Neural cell (in vitro differentiated cells): ENCODE measurements at regions not wholly inside any gene's neighbourhood (a gene's known extent, or its start where the extent isn't known, plus 50 kb on each side); places are given as distances from the start of the nearest gene placed in this dataset.

ENCODE experiments used
- H2AFZ ChIP-seq: fragments of 200-600, 300-800 bp; sonication (generic), shearing (Covaris generic); 2 replicates; pipeline ENCODE4 v1.6.0; 2014; ENCODE audit warnings: low read depth, mild to moderate bottlenecking, antibody characterized with exemption, low read length, moderate library complexity
- H3F3A ChIP-seq: fragments of 200-600 bp; shearing (Covaris generic); 2 replicates; pipeline ENCODE4 v1.6.1; 2016; ENCODE audit warnings: mild to moderate bottlenecking, moderate library complexity, mixed read lengths, antibody characterized with exemption, low read length; ENCODE audit not compliant: insufficient read depth, poor library complexity, severe bottlenecking
- H3K27ac ChIP-seq: fragments of 200-600, 300-800 bp; sonication (generic), shearing (Covaris generic); 2 replicates; pipeline ENCODE4 v1.5.1; 2014; ENCODE audit warnings: mild to moderate bottlenecking, low read length, moderate library complexity
- H3K27me3 ChIP-seq: fragments of 300-800, 200-600 bp; sonication (generic), shearing (Covaris generic); 2 replicates; pipeline ENCODE4 v1.6.0; 2014; ENCODE audit warnings: mild to moderate bottlenecking, low read depth, low read length, moderate library complexity; ENCODE audit not compliant: insufficient read depth
- H3K36me3 ChIP-seq: fragments of 300-800, 200-600 bp; sonication (generic), shearing (Covaris generic); 2 replicates; pipeline ENCODE4 v1.5.1; 2014; ENCODE audit warnings: mild to moderate bottlenecking, antibody characterized with exemption, low read length, moderate library complexity; ENCODE audit not compliant: insufficient read depth
- H3K4me2 ChIP-seq: fragments of 300-800, 200-600 bp; sonication (generic), shearing (Covaris generic); 2 replicates; pipeline ENCODE4 v1.6.0; 2014; ENCODE audit warnings: mild to moderate bottlenecking, low read length
- H3K4me3 ChIP-seq: fragments of 300-800, 200-600 bp; sonication (generic), shearing (Covaris generic); 2 replicates; pipeline ENCODE4 v1.5.1; 2014; ENCODE audit warnings: mild to moderate bottlenecking, low read length, moderate library complexity
- H3K79me2 ChIP-seq: fragments of 200-600 bp; shearing (Covaris generic); replicated peaks from 2 replicates; pipeline ENCODE4 v1.6.0; 2014; ENCODE audit warnings: mild to moderate bottlenecking, low read length, moderate library complexity; ENCODE audit not compliant: insufficient read depth
- H3K9ac ChIP-seq: fragments of 300-800, 200-600 bp; sonication (generic), shearing (Covaris generic); 2 replicates; pipeline ENCODE4 v1.6.1; 2016; ENCODE audit warnings: mild to moderate bottlenecking, low read length, mixed read lengths
- H3K9me2 ChIP-seq: fragments of 200-600 bp; shearing (Covaris generic); 2 replicates; pipeline ENCODE4 v1.6.1; 2016; ENCODE audit warnings: mild to moderate bottlenecking, low read length, mixed read lengths; ENCODE audit not compliant: insufficient read depth
- H3K9me3 ChIP-seq: fragments of 200-600, 300-800 bp; sonication (generic), shearing (Covaris generic); 2 replicates; pipeline ENCODE4 v1.6.1; 2016; ENCODE audit warnings: mild to moderate bottlenecking, mixed run types, low read length, moderate library complexity, mixed read lengths
- H4K20me1 ChIP-seq: fragments of 200-600 bp; shearing (Covaris generic); 2 replicates; pipeline ENCODE4 v1.6.1; 2016; ENCODE audit warnings: mild to moderate bottlenecking, mixed run types; ENCODE audit not compliant: insufficient read depth
- EP300 ChIP-seq: fragments of 450-650 bp; conservative IDR thresholded peaks from 2 replicates; pipeline ENCODE4 v1.6.1; 2014; ENCODE audit warnings: antibody characterized with exemption, mild to moderate bottlenecking, moderate library complexity; ENCODE audit not compliant: poor library complexity, severe bottlenecking
- EZH2 ChIP-seq: fragments of 200-600, 300-800 bp; shearing (Covaris generic), sonication (generic); IDR thresholded peaks from 2 replicates; pipeline ENCODE4 v1.6.1; 2014; ENCODE audit warnings: antibody characterized with exemption, low read length, borderline replicate concordance, mild to moderate bottlenecking; ENCODE audit not compliant: insufficient read depth, poor library complexity, severe bottlenecking
- MXI1 ChIP-seq: fragments of 450-650 bp; conservative IDR thresholded peaks from 2 replicates; pipeline ENCODE4 v1.6.1; 2014; ENCODE audit warnings: antibody characterized with exemption, mild to moderate bottlenecking; ENCODE audit not compliant: poor library complexity, severe bottlenecking
- POLR2AphosphoS5 ChIP-seq: IDR thresholded peaks from 2 replicates; pipeline ENCODE4 v1.6.1; 2012
- RAD21 ChIP-seq: fragments of 450-650 bp; conservative IDR thresholded peaks from 2 replicates; pipeline ENCODE4 v1.6.1; 2014; ENCODE audit warnings: antibody characterized with exemption, mild to moderate bottlenecking, moderate library complexity
- SMC3 ChIP-seq: fragments of 450-650 bp; conservative IDR thresholded peaks from 2 replicates; pipeline ENCODE4 v1.6.1; 2014; ENCODE audit warnings: antibody characterized with exemption, mild to moderate bottlenecking, moderate library complexity; ENCODE audit not compliant: poor library complexity
- TAF1 ChIP-seq: IDR thresholded peaks from 2 replicates; pipeline ENCODE4 v1.6.1; 2012; ENCODE audit warnings: low read depth
- TF ChIP-seq, protein P1 (sequence below): fragments of 450-650 bp; IDR thresholded peaks from 2 replicates; pipeline ENCODE4 v1.5.1; 2014; ENCODE audit warnings: antibody characterized with exemption, mild to moderate bottlenecking, moderate library complexity; ENCODE audit not compliant: poor library complexity, severe bottlenecking
- TF ChIP-seq, protein P2 (sequence below): IDR thresholded peaks from 2 replicates; pipeline ENCODE4 v1.6.1; 2012; ENCODE audit warnings: borderline replicate concordance

DNA sequence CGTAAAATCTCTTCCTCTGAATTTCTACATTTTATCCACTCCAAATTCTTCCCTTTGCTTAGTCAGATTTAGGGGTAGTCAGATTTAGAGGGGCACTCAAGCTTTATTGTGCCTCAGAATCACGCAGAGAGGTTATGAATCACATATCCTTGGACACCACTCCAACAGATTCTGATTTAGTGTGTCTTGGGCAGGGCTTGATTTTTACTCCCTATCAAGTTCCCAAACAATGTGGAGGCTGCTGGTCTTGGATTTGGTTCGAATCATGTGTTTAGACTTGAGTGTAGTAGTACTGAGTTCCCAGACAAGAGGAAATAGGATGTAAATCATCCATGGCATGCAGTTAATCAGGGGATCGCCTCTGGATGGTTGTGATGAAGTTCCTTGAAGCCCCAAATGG is 298.1 kb upstream of the CLEC14A start:
- Histone ChIP-seq H3K27me3 (no peaks in the 10 kb centered on the region), H3K9me3 (peaks cover under 1% of the 10 kb centered on the region), H3K27ac (no peak overlapping the region), H3K4me3 (no peak overlapping the region), H3K36me3 (no peaks in the 10 kb centered on the region), H2AFZ (no peak overlapping the region), H3K4me2 (no peak overlapping the region), H3K9me2 (no peaks in the 10 kb centered on the region), H3K79me2 (no peaks in the 10 kb centered on the region), H3K9ac (no peak overlapping the region), H4K20me1 (no peaks in the 10 kb centered on the region), H3F3A (no peaks in the 10 kb centered on the region)
- no peak for TF ChIP-seq RAD21
- no peak for TF ChIP-seq POLR2AphosphoS5

DNA sequence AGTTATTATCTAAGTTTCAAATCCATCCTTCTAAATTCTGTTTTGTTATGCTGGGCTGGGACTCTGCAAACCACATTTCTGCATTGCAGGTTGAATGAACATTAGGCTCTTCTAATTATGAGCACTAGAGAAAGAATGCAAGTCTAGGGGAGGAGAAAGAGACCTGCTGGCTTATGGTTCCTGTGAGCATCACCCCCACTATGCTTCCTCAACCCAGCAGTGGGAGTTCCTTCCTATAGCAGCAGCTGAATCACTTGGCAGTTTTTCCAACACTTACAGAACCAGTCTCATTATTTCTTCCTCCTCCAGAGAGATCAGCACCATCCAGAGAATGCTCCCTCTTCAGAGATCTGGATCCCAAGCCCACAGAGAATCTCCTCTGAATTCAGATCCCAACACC is 297.7 kb upstream of the CLEC14A start:
- no peaks in the 10 kb centered on the region for H3K36me3 ChIP-seq
- H3K9me3 ChIP-seq = no peaks in the 10 kb centered on the region
- H3K27me3 ChIP-seq = no peaks in the 10 kb centered on the region
- TF ChIP-seq RAD21 = no peak
- TF ChIP-seq, protein P1, sequence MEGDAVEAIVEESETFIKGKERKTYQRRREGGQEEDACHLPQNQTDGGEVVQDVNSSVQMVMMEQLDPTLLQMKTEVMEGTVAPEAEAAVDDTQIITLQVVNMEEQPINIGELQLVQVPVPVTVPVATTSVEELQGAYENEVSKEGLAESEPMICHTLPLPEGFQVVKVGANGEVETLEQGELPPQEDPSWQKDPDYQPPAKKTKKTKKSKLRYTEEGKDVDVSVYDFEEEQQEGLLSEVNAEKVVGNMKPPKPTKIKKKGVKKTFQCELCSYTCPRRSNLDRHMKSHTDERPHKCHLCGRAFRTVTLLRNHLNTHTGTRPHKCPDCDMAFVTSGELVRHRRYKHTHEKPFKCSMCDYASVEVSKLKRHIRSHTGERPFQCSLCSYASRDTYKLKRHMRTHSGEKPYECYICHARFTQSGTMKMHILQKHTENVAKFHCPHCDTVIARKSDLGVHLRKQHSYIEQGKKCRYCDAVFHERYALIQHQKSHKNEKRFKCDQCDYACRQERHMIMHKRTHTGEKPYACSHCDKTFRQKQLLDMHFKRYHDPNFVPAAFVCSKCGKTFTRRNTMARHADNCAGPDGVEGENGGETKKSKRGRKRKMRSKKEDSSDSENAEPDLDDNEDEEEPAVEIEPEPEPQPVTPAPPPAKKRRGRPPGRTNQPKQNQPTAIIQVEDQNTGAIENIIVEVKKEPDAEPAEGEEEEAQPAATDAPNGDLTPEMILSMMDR = no peak
- TF ChIP-seq SMC3 = no peak
- no peak for TF ChIP-seq POLR2AphosphoS5
- TF ChIP-seq EZH2 = no peak
- no peak for TF ChIP-seq EP300
- TF ChIP-seq, protein P2, sequence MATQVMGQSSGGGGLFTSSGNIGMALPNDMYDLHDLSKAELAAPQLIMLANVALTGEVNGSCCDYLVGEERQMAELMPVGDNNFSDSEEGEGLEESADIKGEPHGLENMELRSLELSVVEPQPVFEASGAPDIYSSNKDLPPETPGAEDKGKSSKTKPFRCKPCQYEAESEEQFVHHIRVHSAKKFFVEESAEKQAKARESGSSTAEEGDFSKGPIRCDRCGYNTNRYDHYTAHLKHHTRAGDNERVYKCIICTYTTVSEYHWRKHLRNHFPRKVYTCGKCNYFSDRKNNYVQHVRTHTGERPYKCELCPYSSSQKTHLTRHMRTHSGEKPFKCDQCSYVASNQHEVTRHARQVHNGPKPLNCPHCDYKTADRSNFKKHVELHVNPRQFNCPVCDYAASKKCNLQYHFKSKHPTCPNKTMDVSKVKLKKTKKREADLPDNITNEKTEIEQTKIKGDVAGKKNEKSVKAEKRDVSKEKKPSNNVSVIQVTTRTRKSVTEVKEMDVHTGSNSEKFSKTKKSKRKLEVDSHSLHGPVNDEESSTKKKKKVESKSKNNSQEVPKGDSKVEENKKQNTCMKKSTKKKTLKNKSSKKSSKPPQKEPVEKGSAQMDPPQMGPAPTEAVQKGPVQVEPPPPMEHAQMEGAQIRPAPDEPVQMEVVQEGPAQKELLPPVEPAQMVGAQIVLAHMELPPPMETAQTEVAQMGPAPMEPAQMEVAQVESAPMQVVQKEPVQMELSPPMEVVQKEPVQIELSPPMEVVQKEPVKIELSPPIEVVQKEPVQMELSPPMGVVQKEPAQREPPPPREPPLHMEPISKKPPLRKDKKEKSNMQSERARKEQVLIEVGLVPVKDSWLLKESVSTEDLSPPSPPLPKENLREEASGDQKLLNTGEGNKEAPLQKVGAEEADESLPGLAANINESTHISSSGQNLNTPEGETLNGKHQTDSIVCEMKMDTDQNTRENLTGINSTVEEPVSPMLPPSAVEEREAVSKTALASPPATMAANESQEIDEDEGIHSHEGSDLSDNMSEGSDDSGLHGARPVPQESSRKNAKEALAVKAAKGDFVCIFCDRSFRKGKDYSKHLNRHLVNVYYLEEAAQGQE = no peak
- no peak for TF ChIP-seq TAF1
- no peak for TF ChIP-seq MXI1
- no peaks in the 10 kb centered on the region for H3K79me2 ChIP-seq
- H3K9ac ChIP-seq = no peak overlapping the region
- no peak overlapping the region for H2AFZ ChIP-seq
- H3K4me3 ChIP-seq = no peak overlapping the region
- no peaks in the 10 kb centered on the region for H4K20me1 ChIP-seq
- H3F3A ChIP-seq = no peaks in the 10 kb centered on the region
- H3K27ac ChIP-seq = no peak overlapping the region
- no peaks in the 10 kb centered on the region for H3K9me2 ChIP-seq
- no peak overlapping the region for H3K4me2 ChIP-seq

DNA sequence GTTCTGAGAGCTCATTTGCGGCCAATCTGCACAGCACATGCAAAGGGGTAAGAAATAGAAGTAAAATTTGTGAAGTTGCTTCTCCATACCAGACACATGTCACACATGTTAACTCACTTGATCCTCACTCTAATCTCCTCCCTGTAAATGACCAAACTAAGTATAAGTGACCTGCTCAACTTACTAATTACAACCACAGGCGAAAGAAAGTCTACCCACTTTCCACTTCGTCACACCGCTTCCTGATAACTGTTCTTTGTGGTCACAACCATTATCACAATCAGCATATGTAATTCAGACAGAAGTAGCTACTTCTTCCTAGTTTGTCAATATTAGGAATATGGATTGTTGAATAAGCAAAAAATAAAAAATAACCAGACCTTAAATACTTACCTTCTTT is 293.7 kb upstream of the CLEC14A start:
- Histone ChIP-seq H3F3A (no peaks in the 10 kb centered on the region), H3K27me3 (no peaks in the 10 kb centered on the region), H3K9me2 (no peaks in the 10 kb centered on the region), H3K36me3 (no peaks in the 10 kb centered on the region), H4K20me1 (no peaks in the 10 kb centered on the region), H3K9ac (no peak overlapping the region), H3K4me3 (no peak overlapping the region), H2AFZ (no peak overlapping the region), H3K79me2 (no peaks in the 10 kb centered on the region), H3K4me2 (no peak overlapping the region), H3K9me3 (no peaks in the 10 kb centered on the region), H3K27ac (no peak overlapping the region)
- TF ChIP-seq TAF1 (no peak), SMC3 (no peak), POLR2AphosphoS5 (no peak), EZH2 (no peak), MXI1 (no peak)
- TF ChIP-seq, protein P2 = no peak
